HEK293 (cell line): ENCODE measurements at regions not wholly inside any gene's neighbourhood (a gene's known extent, or its start where the extent isn't known, plus 50 kb on each side); places are given as distances from the start of the nearest gene placed in this dataset.

ENCODE experiments used
- CTCF ChIA-PET: fragments of 350-600 bp; formaldehyde crosslinking; extraction: SDS; loops from one replicate; lab custom pipeline; 2021; ENCODE audit warnings: antibody characterized with exemption; lab: Yijun Ruan, JAX
- POLR2A ChIA-PET: fragments of 300-600 bp; formaldehyde crosslinking; extraction: SDS; loops from one replicate; lab custom pipeline; 2020; ENCODE audit warnings: antibody characterized with exemption, inconsistent platforms; lab: Yijun Ruan, JAX
- H3K27ac ChIP-seq: fragments of 200-500 bp; sonication (Bioruptor generic); 2 replicates; pipeline ENCODE4 v1.5.1; 2014; ENCODE audit warnings: low read depth, low read length, control low read depth, inconsistent platforms; ENCODE audit errors: extremely low read depth
- H3K36me3 ChIP-seq, 2 experiments: fragments of 200-500 bp in 1 of 2; sonication (Bioruptor generic) in 1 of 2; 1 replicate in 1 of 2; 2 replicates in 1 of 2; pipeline ENCODE4 v1.5.1; 2014 to 2017; ENCODE audit warnings: inconsistent platforms in 2 of 2, low read length in 2 of 2; ENCODE audit not compliant: control insufficient read depth in 2 of 2, insufficient read depth in 1 of 2
- H3K4me1 ChIP-seq: fragments of 200-500 bp; sonication (Bioruptor generic); 2 replicates; pipeline ENCODE4 v1.5.1; 2014; ENCODE audit warnings: mild to moderate bottlenecking, low read length, inconsistent platforms; ENCODE audit not compliant: control insufficient read depth, insufficient read depth
- H3K4me3 ChIP-seq: 2 replicates; pipeline ENCODE4 v1.5.1; 2011; ENCODE audit warnings: low read depth, mild to moderate bottlenecking, control low read depth, low read length, moderate library complexity
- H3K9me3 ChIP-seq: fragments of 200-500 bp; sonication (Bioruptor generic); 2 replicates; pipeline ENCODE4 v1.5.1; 2014; ENCODE audit warnings: low read depth, low read length, inconsistent platforms; ENCODE audit not compliant: control insufficient read depth, insufficient read depth
- BCL11A ChIP-seq: fragments of 450-650 bp; formaldehyde crosslinking; IDR thresholded peaks from 2 replicates; pipeline ENCODE4 v1.5.1; 2016; ENCODE audit warnings: low read depth, missing biosample characterization, missing genetic modification characterization
- FEZF1 ChIP-seq: fragments of 450-650 bp; formaldehyde crosslinking; IDR thresholded peaks from 2 replicates; pipeline ENCODE4 v1.5.1; 2016; ENCODE audit warnings: missing biosample characterization, missing genetic modification characterization
- GFI1B ChIP-seq: fragments of 450-650 bp; formaldehyde crosslinking; IDR thresholded peaks from 2 replicates; pipeline ENCODE4 v1.5.1; 2016; ENCODE audit warnings: missing biosample characterization, missing genetic modification characterization
- KLF10 ChIP-seq: fragments of 450-650 bp; IDR thresholded peaks from 2 replicates; pipeline ENCODE4 v1.5.1; 2018; ENCODE audit warnings: missing biosample characterization, mild to moderate bottlenecking, missing genetic modification characterization
- SCRT2 ChIP-seq: fragments of 450-650 bp; formaldehyde crosslinking; IDR thresholded peaks from 2 replicates; pipeline ENCODE4 v1.5.1; 2016; ENCODE audit warnings: missing biosample characterization, missing genetic modification characterization
- SP3 ChIP-seq: fragments of 450-650 bp; formaldehyde crosslinking; IDR thresholded peaks from 2 replicates; pipeline ENCODE4 v1.5.1; 2016; ENCODE audit warnings: missing biosample characterization, missing genetic modification characterization
- ZBTB21 ChIP-seq: fragments of 450-650 bp; formaldehyde crosslinking; IDR thresholded peaks from 2 replicates; pipeline ENCODE4 v1.5.1; 2017; ENCODE audit warnings: missing biosample characterization, missing genetic modification characterization
- ZFP69B ChIP-seq: fragments of 450-650 bp; formaldehyde crosslinking; IDR thresholded peaks from 2 replicates; pipeline ENCODE4 v1.5.1; 2016; ENCODE audit warnings: missing biosample characterization, missing genetic modification characterization
- ZNF10 ChIP-seq: fragments of 450-650 bp; formaldehyde crosslinking; IDR thresholded peaks from 2 replicates; pipeline ENCODE4 v1.5.1; 2017; ENCODE audit warnings: missing biosample characterization, missing genetic modification characterization
- ZNF121 ChIP-seq: fragments of 450-650 bp; formaldehyde crosslinking; IDR thresholded peaks from 2 replicates; pipeline ENCODE4 v1.5.1; 2016; ENCODE audit warnings: missing biosample characterization, missing genetic modification characterization
- ZNF174 ChIP-seq: fragments of 450-650 bp; formaldehyde crosslinking; IDR thresholded peaks from 2 replicates; pipeline ENCODE4 v1.5.0; 2017; ENCODE audit warnings: missing biosample characterization, mild to moderate bottlenecking, missing genetic modification characterization
- ZNF175 ChIP-seq: fragments of 450-650 bp; formaldehyde crosslinking; IDR thresholded peaks from 2 replicates; pipeline ENCODE4 v1.5.1; 2016; ENCODE audit warnings: missing biosample characterization, missing genetic modification characterization
- ZNF214 ChIP-seq: fragments of 450-650 bp; formaldehyde crosslinking; IDR thresholded peaks from 2 replicates; pipeline ENCODE4 v1.5.1; 2017; ENCODE audit warnings: missing biosample characterization, mild to moderate bottlenecking, missing genetic modification characterization, borderline replicate concordance
- ZNF239 ChIP-seq: fragments of 450-650 bp; formaldehyde crosslinking; IDR thresholded peaks from 2 replicates; pipeline ENCODE4 v1.5.1; 2016; ENCODE audit warnings: missing biosample characterization, missing genetic modification characterization
- ZNF292 ChIP-seq: fragments of 450-650 bp; formaldehyde crosslinking; IDR thresholded peaks from 2 replicates; pipeline ENCODE4 v1.5.1; 2016; ENCODE audit warnings: low read depth, missing biosample characterization, missing genetic modification characterization, borderline replicate concordance
- ZNF302 ChIP-seq: fragments of 450-650 bp; formaldehyde crosslinking; IDR thresholded peaks from 2 replicates; pipeline ENCODE4 v1.5.1; 2016; ENCODE audit warnings: missing biosample characterization, missing genetic modification characterization, low read depth
- ZNF341 ChIP-seq: fragments of 450-650 bp; formaldehyde crosslinking; IDR thresholded peaks from 2 replicates; pipeline ENCODE4; 2016; ENCODE audit warnings: low read depth, missing biosample characterization, missing genetic modification characterization
- ZNF394 ChIP-seq: fragments of 450-650 bp; formaldehyde crosslinking; IDR thresholded peaks from 2 replicates; pipeline ENCODE4 v1.5.1; 2016; ENCODE audit warnings: missing biosample characterization, missing genetic modification characterization, mild to moderate bottlenecking, moderate library complexity, borderline replicate concordance
- ZNF416 ChIP-seq: fragments of 450-650 bp; formaldehyde crosslinking; IDR thresholded peaks from 2 replicates; pipeline ENCODE4 v1.5.1; 2016; ENCODE audit warnings: missing biosample characterization, missing genetic modification characterization
- ZNF426 ChIP-seq: fragments of 450-650 bp; formaldehyde crosslinking; IDR thresholded peaks from 2 replicates; pipeline ENCODE4 v1.5.1; 2017; ENCODE audit warnings: missing biosample characterization, missing genetic modification characterization, mild to moderate bottlenecking, inconsistent platforms, moderate library complexity
- ZNF548 ChIP-seq: fragments of 450-650 bp; formaldehyde crosslinking; IDR thresholded peaks from 2 replicates; pipeline ENCODE4 v1.5.1; 2016; ENCODE audit warnings: missing biosample characterization, missing genetic modification characterization
- ZNF560 ChIP-seq: fragments of 450-650 bp; formaldehyde crosslinking; IDR thresholded peaks from 2 replicates; pipeline ENCODE4 v1.5.1; 2017; ENCODE audit warnings: missing biosample characterization, missing genetic modification characterization, borderline replicate concordance
- ZNF654 ChIP-seq: fragments of 450-650 bp; formaldehyde crosslinking; IDR thresholded peaks from 2 replicates; pipeline ENCODE4 v1.5.1; 2016; ENCODE audit warnings: low read depth, missing biosample characterization, missing genetic modification characterization
- ZNF677 ChIP-seq: fragments of 450-650 bp; IDR thresholded peaks from 2 replicates; pipeline ENCODE4 v1.5.0; 2018; ENCODE audit warnings: missing biosample characterization, mild to moderate bottlenecking, missing genetic modification characterization, moderate library complexity
- TF ChIP-seq, protein P1 (sequence below): sonication (generic); formaldehyde crosslinking; IDR thresholded peaks from 2 replicates; pipeline ENCODE4 v1.8.1; 2022; ENCODE audit warnings: mild to moderate bottlenecking, moderate library complexity, missing genetic modification reagents
- TF ChIP-seq, protein P2 (sequence below): fragments of 450-650 bp; formaldehyde crosslinking; IDR thresholded peaks from 2 replicates; pipeline ENCODE4 v1.5.1; 2016; ENCODE audit warnings: missing biosample characterization, missing genetic modification characterization
- TF ChIP-seq, protein P3 (sequence below): fragments of 450-650 bp; formaldehyde crosslinking; IDR thresholded peaks from 2 replicates; pipeline ENCODE4 v1.5.1; 2016; ENCODE audit warnings: missing biosample characterization, missing genetic modification characterization

DNA sequence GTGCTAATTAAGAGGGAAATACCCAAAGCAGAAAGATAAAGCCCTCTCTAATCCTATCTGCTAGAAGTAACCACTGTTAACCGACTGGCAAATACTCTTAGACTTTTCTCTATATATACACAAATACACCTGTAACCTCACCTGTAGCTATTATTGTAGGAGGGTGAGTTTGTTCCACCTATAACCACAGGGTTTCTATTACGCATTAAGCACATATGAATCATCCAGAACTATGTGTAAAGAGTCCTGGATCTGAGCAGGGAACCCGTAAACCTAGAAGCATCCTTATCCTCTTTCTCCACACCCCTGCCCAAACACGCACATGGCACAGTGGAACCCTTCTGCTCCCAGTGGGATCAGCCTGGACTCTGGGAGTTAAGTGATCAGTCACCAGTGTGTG, 172.8 kb upstream of the C2CD4B start:
- CTCF ChIA-PET, result no interaction called here
- H3K27ac ChIP-seq, result no peak overlapping the region
- no peak overlapping the region for H3K4me3 ChIP-seq
- no peaks in the 10 kb centered on the region for H3K9me3 ChIP-seq
- POLR2A ChIA-PET, result no interaction called here
- H3K36me3 ChIP-seq, result no peaks in the 10 kb centered on the region
- TF ChIP-seq ZNF239 (tag by site-specific recombination), result no peak
- 0 out of 2 replicates have a peak, but pooled peaks have one; percentile 32 for TF ChIP-seq SCRT2 (tag by site-specific recombination)
- no peaks in the 10 kb centered on the region for H3K4me1 ChIP-seq

GRCh38 chr15:62338497-62338896, 173.4 kb upstream of the C2CD4B start:
- H3K9me3 ChIP-seq, result no peaks in the 10 kb centered on the region
- H3K36me3 ChIP-seq, result no peaks in the 10 kb centered on the region
- H3K4me1 ChIP-seq, result no peaks in the 10 kb centered on the region
- H3K4me3 ChIP-seq, result no peak overlapping the region
- ChIA-PET POLR2A (no interaction called here), CTCF (no interaction called here)
- TF ChIP-seq FEZF1 (tag by site-specific recombination) (no peak), ZNF292 (tag by site-specific recombination) (no peak), ZNF302 (tag by site-specific recombination) (no peak), ZNF341 (no peak), BCL11A (tag by site-specific recombination) (no peak), ZNF175 (no peak), ZNF426 (tag by site-specific recombination) (no peak), ZFP69B (tag by site-specific recombination) (no peak), GFI1B (tag by site-specific recombination) (no peak), KLF10 (tag by site-specific recombination) (no peak), ZBTB21 (tag by site-specific recombination) (no peak), ZNF548 (tag by site-specific recombination) (no peak), ZNF560 (no peak)
- TF ChIP-seq, protein P1, sequence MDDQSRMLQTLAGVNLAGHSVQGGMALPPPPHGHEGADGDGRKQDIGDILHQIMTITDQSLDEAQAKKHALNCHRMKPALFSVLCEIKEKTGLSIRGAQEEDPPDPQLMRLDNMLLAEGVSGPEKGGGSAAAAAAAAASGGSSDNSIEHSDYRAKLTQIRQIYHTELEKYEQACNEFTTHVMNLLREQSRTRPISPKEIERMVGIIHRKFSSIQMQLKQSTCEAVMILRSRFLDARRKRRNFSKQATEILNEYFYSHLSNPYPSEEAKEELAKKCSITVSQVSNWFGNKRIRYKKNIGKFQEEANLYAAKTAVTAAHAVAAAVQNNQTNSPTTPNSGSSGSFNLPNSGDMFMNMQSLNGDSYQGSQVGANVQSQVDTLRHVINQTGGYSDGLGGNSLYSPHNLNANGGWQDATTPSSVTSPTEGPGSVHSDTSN (CRISPR knock-in tag), result no peak
- TF ChIP-seq, protein P2, sequence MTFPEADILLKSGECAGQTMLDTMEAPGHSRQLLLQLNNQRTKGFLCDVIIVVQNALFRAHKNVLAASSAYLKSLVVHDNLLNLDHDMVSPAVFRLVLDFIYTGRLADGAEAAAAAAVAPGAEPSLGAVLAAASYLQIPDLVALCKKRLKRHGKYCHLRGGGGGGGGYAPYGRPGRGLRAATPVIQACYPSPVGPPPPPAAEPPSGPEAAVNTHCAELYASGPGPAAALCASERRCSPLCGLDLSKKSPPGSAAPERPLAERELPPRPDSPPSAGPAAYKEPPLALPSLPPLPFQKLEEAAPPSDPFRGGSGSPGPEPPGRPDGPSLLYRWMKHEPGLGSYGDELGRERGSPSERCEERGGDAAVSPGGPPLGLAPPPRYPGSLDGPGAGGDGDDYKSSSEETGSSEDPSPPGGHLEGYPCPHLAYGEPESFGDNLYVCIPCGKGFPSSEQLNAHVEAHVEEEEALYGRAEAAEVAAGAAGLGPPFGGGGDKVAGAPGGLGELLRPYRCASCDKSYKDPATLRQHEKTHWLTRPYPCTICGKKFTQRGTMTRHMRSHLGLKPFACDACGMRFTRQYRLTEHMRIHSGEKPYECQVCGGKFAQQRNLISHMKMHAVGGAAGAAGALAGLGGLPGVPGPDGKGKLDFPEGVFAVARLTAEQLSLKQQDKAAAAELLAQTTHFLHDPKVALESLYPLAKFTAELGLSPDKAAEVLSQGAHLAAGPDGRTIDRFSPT (tag by site-specific recombination), result no peak
- TF ChIP-seq, all 188 proteins: peak for 0
- no peak overlapping the region for H3K27ac ChIP-seq

- Histone ChIP-seq H3K4me3 (no peak overlapping the region), H3K4me1 (no peaks in the 10 kb centered on the region), H3K36me3 (no peaks in the 10 kb centered on the region), H3K27ac (no peak overlapping the region), H3K9me3 (no peaks in the 10 kb centered on the region)
- POLR2A ChIA-PET, result no interaction called here
- CTCF ChIA-PET, result no interaction called here
- TF ChIP-seq ZNF174 (tag by site-specific recombination) (no peak), ZNF677 (no peak), ZNF121 (tag by site-specific recombination) (no peak), ZNF416 (tag by site-specific recombination) (no peak), ZNF654 (tag by site-specific recombination) (no peak), ZNF10 (tag by site-specific recombination) (no peak), SP3 (tag by site-specific recombination) (no peak), ZNF302 (tag by site-specific recombination) (no peak), ZNF394 (tag by site-specific recombination) (no peak), ZNF214 (tag by site-specific recombination) (no peak), GFI1B (tag by site-specific recombination) (no peak)
- TF ChIP-seq, protein P1 (CRISPR knock-in tag), result no peak
- TF ChIP-seq, protein P3, sequence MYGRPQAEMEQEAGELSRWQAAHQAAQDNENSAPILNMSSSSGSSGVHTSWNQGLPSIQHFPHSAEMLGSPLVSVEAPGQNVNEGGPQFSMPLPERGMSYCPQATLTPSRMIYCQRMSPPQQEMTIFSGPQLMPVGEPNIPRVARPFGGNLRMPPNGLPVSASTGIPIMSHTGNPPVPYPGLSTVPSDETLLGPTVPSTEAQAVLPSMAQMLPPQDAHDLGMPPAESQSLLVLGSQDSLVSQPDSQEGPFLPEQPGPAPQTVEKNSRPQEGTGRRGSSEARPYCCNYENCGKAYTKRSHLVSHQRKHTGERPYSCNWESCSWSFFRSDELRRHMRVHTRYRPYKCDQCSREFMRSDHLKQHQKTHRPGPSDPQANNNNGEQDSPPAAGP (tag by site-specific recombination), result no peak
These were observed 177.9 kb upstream of the C2CD4B start for GRCh38 chr15:62342959-62343358.
